K562 (cell line): ENCODE measurements at regions not wholly inside any gene's neighbourhood (a gene's known extent, or its start where the extent isn't known, plus 50 kb on each side); places are given as distances from the start of the nearest gene placed in this dataset.
"Not testable (repeated sequence)": the region's sequence is repeated elsewhere in the genome, so short reads cannot be mapped to it uniquely, and the experiment has no call there.

ENCODE experiments used
- ATAC-seq: fragments of 200-7000 bp; cut with Tn5 transposase; 3 replicates; pipeline ENCODE4 v1.9.1; 2020; ENCODE audit warnings: moderate library complexity
- BruUV-seq: library from RNA; stranded (reverse); fragments of 400-500 nt; replicated peaks from 2 replicates; lab custom pipeline; 2021; lab: Mats Ljungman, UMichigan
- CTCF ChIA-PET: fragments of 300-600 bp; formaldehyde crosslinking; extraction: SDS; loops from one replicate; lab custom pipeline; 2021; ENCODE audit warnings: low intra/inter-chr PET ratio; lab: Yijun Ruan, JAX
- POLR2A ChIA-PET: fragments of 300-600, 350-650 bp; sonication (Branson Sonifier 250); formaldehyde crosslinking; extraction: SDS; loops from one replicate; lab custom pipeline; 2021; ENCODE audit warnings: antibody characterized with exemption, inconsistent platforms; lab: Yijun Ruan, JAX
- DNase-seq, 4 experiments: peaks; one replicate each; pipeline versions ENCODE4 v3.0.0 to v3.0.0-alpha.2; 2011 to 2018; ENCODE audit warnings: low spot score in 3 of 4, mixed read lengths in 3 of 4; ENCODE audit errors: extremely low read depth in 1 of 4
- FAIRE-seq: peaks from 2 replicates; lab custom pipeline; 2011; peaks lifted over from hg19 to GRCh38; lab: Jason Lieb, UNC
- H2AFZ ChIP-seq: 2 replicates; pipeline ENCODE4 v1.6.0; 2011; ENCODE audit warnings: low read depth, low read length, control low read depth, inconsistent platforms
- H3K27ac ChIP-seq: fragments of 200-600 bp; 3 replicates; pipeline ENCODE4 v1.8.0; 2011; ENCODE audit warnings: low read depth, mild to moderate bottlenecking, control low read depth, inconsistent platforms, low read length, moderate library complexity, mixed read lengths; ENCODE audit errors: extremely low read depth
- H3K27me3 ChIP-seq, 2 experiments: fragments of 300-600 bp in 1 of 2; 2 replicates in 1 of 2; 3 replicates in 1 of 2; pipeline versions ENCODE4 v1.6.0 to v1.8.0; 2011; ENCODE audit warnings: inconsistent platforms in 2 of 2, low read length in 2 of 2, mild to moderate bottlenecking in 1 of 2, mixed read lengths in 1 of 2, moderate library complexity in 1 of 2; ENCODE audit not compliant: control insufficient read depth in 2 of 2, insufficient read depth in 2 of 2
- H3K36me3 ChIP-seq: fragments of 300-600 bp; 3 replicates; pipeline ENCODE4 v1.8.0; 2011; ENCODE audit warnings: mild to moderate bottlenecking, low read length, inconsistent platforms; ENCODE audit not compliant: control insufficient read depth, insufficient read depth
- H3K4me1 ChIP-seq, 2 experiments: fragments of 200-600 bp in 1 of 2; replicated peaks in 1 of 2; 2 replicates in 1 of 2; 3 replicates in 1 of 2; pipeline versions ENCODE4 v1.5.1 to v1.8.0; 2011; ENCODE audit warnings: inconsistent platforms in 2 of 2, low read length in 2 of 2, mild to moderate bottlenecking in 1 of 2, mixed read lengths in 1 of 2, moderate library complexity in 1 of 2; ENCODE audit not compliant: control insufficient read depth in 2 of 2, insufficient read depth in 2 of 2
- H3K4me2 ChIP-seq: 2 replicates; pipeline ENCODE4 v1.6.1; 2011; ENCODE audit warnings: low read length, control low read depth, inconsistent platforms, mixed read lengths; ENCODE audit not compliant: insufficient read depth
- H3K4me3 ChIP-seq: fragments of 200-600 bp; sonication (generic), shearing (Covaris generic); 2 replicates; pipeline ENCODE4 v1.5.1; 2016; ENCODE audit warnings: control low read depth, inconsistent platforms
- H3K79me2 ChIP-seq: fragments of 200-600 bp; 3 replicates; pipeline ENCODE4 v1.8.0; 2011; ENCODE audit warnings: low read length, inconsistent platforms; ENCODE audit not compliant: control insufficient read depth, insufficient read depth
- H3K9ac ChIP-seq, 2 experiments: 2 replicates each; pipeline versions ENCODE4 v1.6.0 to v1.6.1; 2011; ENCODE audit warnings: low read depth in 2 of 2, low read length in 2 of 2, control low read depth in 1 of 2, inconsistent platforms in 1 of 2, mild to moderate bottlenecking in 1 of 2, mixed read lengths in 1 of 2; ENCODE audit not compliant: insufficient read depth in 1 of 2
- H3K9me1 ChIP-seq: one replicate; pipeline ENCODE4 v1.6.0; 2011; ENCODE audit warnings: inconsistent platforms, mild to moderate bottlenecking, low read length, moderate library complexity; ENCODE audit not compliant: control insufficient read depth, insufficient read depth
- H3K9me3 ChIP-seq: replicated peaks from 2 replicates; pipeline ENCODE4 v1.5.1; 2011; ENCODE audit warnings: low read depth, low read length, inconsistent platforms; ENCODE audit not compliant: control insufficient read depth, insufficient read depth
- H4K20me1 ChIP-seq: replicated peaks from 2 replicates; pipeline ENCODE4 v1.6.1; 2011; ENCODE audit warnings: low read length, inconsistent platforms, mixed read lengths; ENCODE audit not compliant: control insufficient read depth, insufficient read depth
- KAT2B ChIP-seq: IDR thresholded peaks from one replicate; pipeline ENCODE4 v1.6.1; 2012; ENCODE audit warnings: low read depth, mild to moderate bottlenecking, control low read depth, inconsistent platforms, low read length, moderate library complexity
- RBM14 ChIP-seq: fragments of 200-400 bp; formaldehyde crosslinking; IDR thresholded peaks from 2 replicates; pipeline ENCODE4 v1.6.1; 2018; ENCODE audit warnings: low read depth, mild to moderate bottlenecking, low read length, moderate library complexity, borderline replicate concordance; ENCODE audit not compliant: insufficient read depth
- SMARCC2 ChIP-seq: fragments of 450-650 bp; IDR thresholded peaks from 2 replicates; pipeline ENCODE4 v1.6.1; 2017; ENCODE audit warnings: antibody characterized with exemption, moderate library complexity, mild to moderate bottlenecking, low read depth
- ZNF655 ChIP-seq: fragments of 250-450 bp; sonication (Bioruptor Pico); IDR thresholded peaks from 2 replicates; pipeline ENCODE4 v1.5.0; 2021
- WGBS: fragments of 100-300 bp; shearing (Covaris generic); methylation state at CpG from one replicate; pipeline ENCODE4 v1.1.6; 2016; ENCODE audit warnings: low coverage, mixed read lengths; ENCODE audit not compliant: insufficient coverage; ENCODE audit errors: missing lambda C conversion rate; 5-methylcytosine and 5-hydroxymethylcytosine counted together
- in situ Hi-C: fragments of 300-500 bp; cut with MboI; formaldehyde crosslinking; loops from 4 replicates; pipeline ENCODE4 v1.15.0; 2018; ENCODE audit warnings: inconsistent platforms, mixed read lengths
- intact Hi-C: fragments of 100-400 bp; cut with micrococcal nuclease; formaldehyde crosslinking; loops from 2 replicates; pipeline ENCODE4 v1.14.2; 2022

GRCh38 chr7:121676168-121676567 lies 196.8 kb upstream of the PTPRZ1 start:
- intact Hi-C loops = no loop called here
- ChIA-PET CTCF (no interaction called here), POLR2A (no interaction called here)
- Histone ChIP-seq H3K36me3 (no peaks in the 10 kb centered on the region), H3K4me2 (no peak overlapping the region), H3K9me3 (no peaks in the 10 kb centered on the region), H2AFZ (no peak overlapping the region), H3K79me2 (no peaks in the 10 kb centered on the region), H3K9me1 (no peaks in the 10 kb centered on the region), H3K27ac (no peak overlapping the region), H3K4me3 (no peak overlapping the region), H3K4me1 (no peaks in the 10 kb centered on the region), H3K27me3 (no peaks in the 10 kb centered on the region)
- no TSS peak for BruUV-seq
- 1% methylated on average over 3 of the region's 3 CpGs for WGBS
- no peak for DNase-seq
- ATAC-seq = no peak
- in situ Hi-C loops = no loop called here
- no peak for TF ChIP-seq ZNF655 (CRISPR knock-in tag)
- no peak for TF ChIP-seq SMARCC2
- TF ChIP-seq RBM14 = no peak
- no peak for TF ChIP-seq KAT2B
- TF ChIP-seq, all 486 proteins: peak for 0
- FAIRE-seq = no peak
- Histone ChIP-seq H4K20me1 (no peaks in the 10 kb centered on the region), H3K9ac (no peak overlapping the region)

GRCh38 chr7:121674455-121674854 lies 198.5 kb upstream of the PTPRZ1 start:
- in situ Hi-C loops, H3K79me2 ChIP-seq, CTCF ChIA-PET, H3K36me3 ChIP-seq, BruUV-seq, H3K4me3 ChIP-seq, H3K9me3 ChIP-seq, H3K4me1 ChIP-seq, H2AFZ ChIP-seq, H3K27me3 ChIP-seq, DNase-seq, H3K9ac ChIP-seq, intact Hi-C loops, POLR2A ChIA-PET, H4K20me1 ChIP-seq, ATAC-seq, H3K9me1 ChIP-seq, H3K4me2 ChIP-seq, H3K27ac ChIP-seq, FAIRE-seq: not testable (repeated sequence)
- WGBS = 0% methylated on average over 2 of the region's 2 CpGs
